ENCODE measurements at regions not wholly inside any gene's neighbourhood (a gene's known extent, or its start where the extent isn't known, plus 50 kb on each side); places are given as distances from the start of the nearest gene placed in this dataset.

DNA sequence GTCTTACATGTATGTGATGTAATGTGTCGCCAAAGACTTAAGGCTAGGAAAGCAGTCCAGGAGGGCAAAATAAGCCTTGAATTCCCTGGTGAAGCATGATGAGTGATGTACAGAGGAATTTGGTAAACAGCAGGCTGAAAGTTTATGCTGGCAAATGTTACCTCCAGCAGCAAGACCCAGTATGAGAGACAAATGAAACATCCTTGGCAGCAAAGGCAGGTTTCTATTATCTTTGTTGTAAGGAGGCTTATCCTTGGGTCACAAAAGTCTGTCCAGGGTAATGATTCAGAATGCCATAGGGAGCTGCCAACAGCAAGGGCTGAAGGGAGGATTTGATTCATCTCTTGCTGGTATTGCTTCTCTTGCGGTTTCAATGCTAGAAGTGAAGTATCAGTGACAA lies 75.9 kb upstream of the HTR4 start:
- Histone ChIP-seq H3K27me3 (replicated peaks; ENCODE audit: insufficient read depth) (no peaks in the 10 kb centered on the region), H3K27ac (no peak overlapping the region), H3K36me3 (no peaks in the 10 kb centered on the region), H3K4me1 (ENCODE audit: control insufficient read depth in 1 of 2, low read depth in 2 of 2) (peaks cover 0 to 12% of the 10 kb centered on the region in 2 donors), H3K9me3 (no peaks in the 10 kb centered on the region), H3K4me3 (peak overlapping the region; percentile 51)
- no peak for DNase-seq (ENCODE audit: low spot score)
- no peak for ATAC-seq (ENCODE audit: insufficient number of reproducible peaks, low FRiP score, low read depth)
- TF ChIP-seq, protein P1, sequence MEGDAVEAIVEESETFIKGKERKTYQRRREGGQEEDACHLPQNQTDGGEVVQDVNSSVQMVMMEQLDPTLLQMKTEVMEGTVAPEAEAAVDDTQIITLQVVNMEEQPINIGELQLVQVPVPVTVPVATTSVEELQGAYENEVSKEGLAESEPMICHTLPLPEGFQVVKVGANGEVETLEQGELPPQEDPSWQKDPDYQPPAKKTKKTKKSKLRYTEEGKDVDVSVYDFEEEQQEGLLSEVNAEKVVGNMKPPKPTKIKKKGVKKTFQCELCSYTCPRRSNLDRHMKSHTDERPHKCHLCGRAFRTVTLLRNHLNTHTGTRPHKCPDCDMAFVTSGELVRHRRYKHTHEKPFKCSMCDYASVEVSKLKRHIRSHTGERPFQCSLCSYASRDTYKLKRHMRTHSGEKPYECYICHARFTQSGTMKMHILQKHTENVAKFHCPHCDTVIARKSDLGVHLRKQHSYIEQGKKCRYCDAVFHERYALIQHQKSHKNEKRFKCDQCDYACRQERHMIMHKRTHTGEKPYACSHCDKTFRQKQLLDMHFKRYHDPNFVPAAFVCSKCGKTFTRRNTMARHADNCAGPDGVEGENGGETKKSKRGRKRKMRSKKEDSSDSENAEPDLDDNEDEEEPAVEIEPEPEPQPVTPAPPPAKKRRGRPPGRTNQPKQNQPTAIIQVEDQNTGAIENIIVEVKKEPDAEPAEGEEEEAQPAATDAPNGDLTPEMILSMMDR (IDR thresholded peaks at IDR 0.05), result no peak

DNA sequence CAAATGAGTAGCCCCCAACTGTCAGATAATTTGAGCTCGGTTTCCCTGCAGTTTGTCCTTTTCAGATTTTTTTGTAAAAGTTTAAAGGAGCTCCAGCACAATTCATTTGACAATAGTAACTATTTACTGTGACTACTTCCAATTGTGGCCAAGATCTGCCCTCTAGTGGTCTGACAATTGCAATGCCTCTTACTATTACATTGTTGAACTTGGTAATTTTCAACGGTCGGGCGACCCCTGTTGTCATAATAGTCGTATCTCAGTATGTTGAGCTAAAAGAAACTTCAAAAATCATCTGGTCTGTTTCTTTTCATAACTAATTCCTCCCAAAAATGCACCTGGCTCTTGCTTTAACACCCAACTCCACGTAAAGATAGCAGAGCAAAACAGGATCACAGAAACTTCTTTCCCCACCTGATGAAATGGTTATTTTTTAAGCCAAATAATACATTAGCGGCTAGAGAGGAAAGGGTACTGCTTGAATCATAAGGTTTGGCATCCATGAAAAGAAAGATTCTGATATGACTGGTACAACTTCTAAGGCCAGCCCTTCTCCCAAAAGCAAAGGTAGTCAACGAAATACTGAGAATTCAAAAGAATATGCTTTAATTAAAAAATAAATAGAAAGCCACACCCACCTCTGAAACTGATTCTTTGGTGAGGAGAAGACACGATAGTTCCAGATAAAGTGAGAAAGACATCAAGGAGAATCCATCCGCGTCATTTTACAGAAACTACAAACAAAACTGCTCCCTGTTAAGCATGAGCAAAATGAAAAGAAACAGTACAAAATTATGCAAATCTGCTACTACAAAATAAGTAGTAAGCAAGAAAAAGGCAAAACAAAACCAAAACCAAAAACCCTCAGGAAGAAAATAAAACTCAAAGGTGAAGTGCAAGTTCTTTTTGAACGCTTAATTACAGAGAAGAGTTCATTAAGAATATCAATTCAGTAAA lies 76.9 kb upstream of the HTR4 start:
- ATAC-seq (ENCODE audit: insufficient number of reproducible peaks, low FRiP score, low read depth) (peak; percentile 78), DNase-seq (ENCODE audit: low spot score) (peak; percentile 34)
- Histone ChIP-seq H3K27ac (no peak overlapping the region), H3K4me3 (peak overlapping the region; percentile 51), H3K9me3 (no peaks in the 10 kb centered on the region), H3K4me1 (ENCODE audit: control insufficient read depth in 1 of 2, low read depth in 2 of 2) (peaks cover 2 to 13% of the 10 kb centered on the region in 2 donors), H3K36me3 (no peaks in the 10 kb centered on the region), H3K27me3 (replicated peaks; ENCODE audit: insufficient read depth) (no peaks in the 10 kb centered on the region)
- TF ChIP-seq, protein P1 (IDR thresholded peaks at IDR 0.05), result peak; percentile 89

DNA sequence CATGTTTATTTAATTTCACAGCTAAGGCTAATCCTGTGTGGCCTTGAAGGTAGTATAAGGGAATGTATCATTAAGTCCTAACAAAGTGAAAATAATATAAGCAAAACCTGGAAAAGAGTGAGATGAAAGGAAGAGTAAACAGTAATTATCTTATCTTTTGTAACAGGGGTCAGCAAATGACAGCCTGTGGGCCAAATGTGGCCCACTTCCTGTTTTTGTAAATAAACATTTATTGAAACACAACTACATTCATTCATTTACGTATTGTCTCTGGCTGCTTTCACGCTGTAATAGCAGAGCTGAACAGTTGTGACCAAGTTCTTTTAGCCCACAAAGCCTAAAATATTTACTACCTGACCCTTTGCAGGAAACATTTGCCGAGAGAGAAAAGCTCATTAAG lies 78.4 kb upstream of the HTR4 start:
- TF ChIP-seq, protein P1 (IDR thresholded peaks at IDR 0.05), result no peak
- ATAC-seq (ENCODE audit: insufficient number of reproducible peaks, low FRiP score, low read depth), result no peak
- Histone ChIP-seq H3K4me1 (ENCODE audit: control insufficient read depth in 1 of 2, low read depth in 2 of 2) (peaks cover 8 to 27% of the 10 kb centered on the region in 2 donors), H3K4me3 (no peak overlapping the region), H3K27me3 (replicated peaks; ENCODE audit: insufficient read depth) (no peaks in the 10 kb centered on the region), H3K9me3 (no peaks in the 10 kb centered on the region), H3K27ac (no peak overlapping the region), H3K36me3 (no peaks in the 10 kb centered on the region)
- DNase-seq (ENCODE audit: low spot score), result no peak

DNA sequence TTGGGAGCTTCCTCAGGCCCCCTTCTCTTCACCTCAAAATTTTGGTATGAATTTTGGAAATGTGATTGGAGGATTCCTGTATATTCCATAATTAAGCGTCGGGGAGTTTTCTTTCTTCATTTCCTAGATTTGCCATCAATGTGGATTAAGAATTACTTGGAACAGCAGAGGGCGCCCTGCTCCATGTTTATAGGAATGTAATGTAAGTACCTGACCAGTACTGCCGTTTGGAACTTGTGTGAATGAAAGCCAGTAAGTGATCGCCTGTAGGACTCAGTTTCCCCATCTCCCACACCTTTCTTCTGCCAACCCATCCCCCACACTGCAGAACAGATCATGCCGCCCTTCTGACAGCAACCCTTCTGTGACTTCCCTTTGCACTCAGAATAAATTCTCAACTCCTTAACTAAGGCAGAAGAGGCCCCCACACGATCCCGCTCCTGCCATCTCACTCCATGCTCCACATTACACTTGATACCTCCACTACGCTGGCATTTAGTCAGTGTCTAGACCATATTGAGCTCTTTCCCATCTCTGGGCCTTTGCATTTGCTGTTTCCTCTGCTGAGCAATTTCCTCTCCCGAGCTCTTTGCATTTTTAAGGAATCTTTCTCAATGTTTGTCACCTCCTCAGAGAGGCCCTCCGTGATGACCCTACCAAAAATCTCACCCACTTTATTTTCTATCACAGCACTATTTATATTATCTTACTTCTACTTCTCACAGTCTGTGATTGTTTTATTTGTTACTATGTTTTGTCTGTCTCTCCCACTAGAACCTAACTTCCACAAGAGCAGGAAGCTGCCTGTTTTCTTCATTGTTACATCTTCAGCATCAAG lies 79.5 kb upstream of the HTR4 start:
- Histone ChIP-seq H3K27me3 (replicated peaks; ENCODE audit: insufficient read depth) (no peaks in the 10 kb centered on the region), H3K4me3 (no peak overlapping the region), H3K9me3 (no peaks in the 10 kb centered on the region), H3K27ac (no peak overlapping the region), H3K4me1 (ENCODE audit: control insufficient read depth in 1 of 2, low read depth in 2 of 2) (peaks cover 8 to 30% of the 10 kb centered on the region in 2 donors), H3K36me3 (no peaks in the 10 kb centered on the region)
- TF ChIP-seq, protein P1 (IDR thresholded peaks at IDR 0.05), result peak; percentile 63
- peak; percentile 73 for DNase-seq (ENCODE audit: low spot score)
- ATAC-seq (ENCODE audit: insufficient number of reproducible peaks, low FRiP score, low read depth), result no peak

DNA sequence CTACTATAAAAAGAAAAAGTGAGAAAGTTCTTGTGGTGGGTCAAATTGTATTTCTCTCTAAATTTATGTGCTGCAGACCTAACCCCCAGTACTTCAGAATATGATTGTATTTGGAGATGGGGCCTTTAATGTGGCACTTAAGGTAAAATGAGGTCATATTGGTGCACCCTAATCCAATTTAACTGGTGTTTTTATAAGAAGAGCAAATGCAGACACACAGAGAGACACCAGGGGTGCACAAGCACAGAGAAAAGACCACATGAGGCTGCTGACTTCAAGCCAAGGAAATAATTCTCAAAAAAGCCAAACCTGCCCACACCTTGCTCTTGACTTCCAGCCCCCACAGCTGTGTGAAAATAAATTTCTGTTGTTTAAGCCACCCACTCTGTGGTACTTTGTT lies 80.2 kb upstream of the HTR4 start:
- no peak overlapping the region for H3K4me3 ChIP-seq
- H3K27me3 ChIP-seq (replicated peaks; ENCODE audit: insufficient read depth), result no peaks in the 10 kb centered on the region
- no peaks in the 10 kb centered on the region for H3K9me3 ChIP-seq
- ATAC-seq (ENCODE audit: insufficient number of reproducible peaks, low FRiP score, low read depth) (no peak), DNase-seq (ENCODE audit: low spot score) (no peak)
- no peak overlapping the region for H3K27ac ChIP-seq
- no peaks in the 10 kb centered on the region for H3K36me3 ChIP-seq
- H3K4me1 ChIP-seq (ENCODE audit: control insufficient read depth in 1 of 2, low read depth in 2 of 2), result peaks cover 8 to 37% of the 10 kb centered on the region in 2 donors
- TF ChIP-seq, protein P1 (IDR thresholded peaks at IDR 0.05), result no peak
